ENCODE measurements at regions not wholly inside any gene's neighbourhood (a gene's known extent, or its start where the extent isn't known, plus 50 kb on each side); places are given as distances from the start of the nearest gene placed in this dataset.
A peak's percentile ranks its signal among the peaks of the same experiment; 100 is the strongest.

GRCh38 chr12:18207266-18207665 lies 54.1 kb upstream of the PIK3C2G start:
- no peak for DNase-seq (ENCODE audit: low read depth)

DNA sequence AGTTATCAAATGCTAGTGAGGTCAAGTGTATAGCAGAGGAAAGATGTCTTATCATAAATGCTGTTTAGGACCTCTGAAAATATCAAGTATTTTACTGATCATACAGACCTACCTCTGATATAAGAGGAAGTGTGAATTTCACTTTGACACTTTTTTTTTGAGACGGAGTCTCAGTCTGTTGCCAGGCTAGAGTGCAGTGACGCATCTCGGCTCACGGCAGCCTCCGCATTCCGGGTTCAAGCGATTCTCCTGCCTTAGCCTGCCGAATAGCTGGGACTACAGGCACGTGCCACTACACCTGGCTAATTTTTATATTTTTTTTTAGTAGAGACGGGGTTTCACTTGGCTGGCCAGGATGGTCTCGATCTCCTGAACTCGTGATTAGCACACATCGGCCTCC lies 55.1 kb upstream of the PIK3C2G start:
- no peak for DNase-seq (ENCODE audit: low read depth)

- no peak for DNase-seq (ENCODE audit: low read depth)
Measured at GRCh38 chr12:18204053-18204452, 57.3 kb upstream of the PIK3C2G start.

GRCh38 chr12:18192119-18192518 lies 69.2 kb upstream of the PIK3C2G start:
- DNase-seq (ENCODE audit: low read depth), result no peak

GRCh38 chr12:18183141-18183540 lies 78.2 kb upstream of the PIK3C2G start:
- DNase-seq (ENCODE audit: low read depth), result no peak

GRCh38 chr12:18171571-18171970 lies 81.6 kb upstream of the RERGL start:
- peak; percentile 41 for DNase-seq (ENCODE audit: low read depth)

- no peak for DNase-seq (ENCODE audit: low read depth)
Measured at GRCh38 chr12:18168016-18168415, 78.0 kb upstream of the RERGL start.

GRCh38 chr12:18165889-18166288 lies 75.9 kb upstream of the RERGL start:
- DNase-seq (ENCODE audit: low read depth), result no peak

DNA sequence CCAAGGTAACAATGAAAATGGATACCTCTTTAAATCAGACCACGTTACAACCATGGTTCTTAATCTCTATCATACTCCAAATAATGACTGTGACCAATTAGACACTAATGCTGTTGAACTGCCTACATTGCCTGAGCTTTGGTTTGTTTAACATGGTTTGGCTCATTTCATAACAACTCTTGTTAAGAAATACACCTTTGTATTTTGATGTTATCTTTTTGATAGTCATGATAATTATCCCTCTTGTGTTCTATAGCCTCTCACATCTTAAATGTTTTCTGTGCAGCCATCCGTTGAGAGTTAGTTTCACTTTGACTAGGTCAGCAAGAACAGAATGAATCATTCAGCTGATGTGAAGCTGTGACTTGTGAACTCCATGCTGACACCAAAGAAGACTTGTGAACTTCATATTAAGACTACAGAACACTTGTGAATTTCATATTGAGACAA lies 75.5 kb upstream of the RERGL start:
- no peak for DNase-seq (ENCODE audit: low read depth)

DNA sequence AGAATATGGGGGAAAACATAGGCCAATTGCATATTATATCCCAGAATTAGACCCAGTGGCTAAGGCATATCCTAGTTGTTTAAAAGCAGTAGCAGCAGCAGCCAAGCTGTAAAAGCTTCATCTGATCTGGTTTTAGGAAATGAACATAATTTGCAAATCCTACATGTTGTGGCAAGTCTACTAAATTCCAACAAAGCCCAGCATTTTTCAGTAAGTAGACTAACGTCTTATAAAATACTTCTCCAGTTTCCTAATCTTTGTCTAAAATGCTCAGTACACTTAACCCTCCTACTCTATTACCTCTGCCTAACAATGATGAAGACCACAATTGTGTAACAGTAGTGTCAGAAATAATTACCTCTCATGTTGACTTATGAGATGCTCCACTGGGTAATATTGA lies 70.9 kb upstream of the RERGL start:
- DNase-seq (ENCODE audit: low read depth), result no peak

DNA sequence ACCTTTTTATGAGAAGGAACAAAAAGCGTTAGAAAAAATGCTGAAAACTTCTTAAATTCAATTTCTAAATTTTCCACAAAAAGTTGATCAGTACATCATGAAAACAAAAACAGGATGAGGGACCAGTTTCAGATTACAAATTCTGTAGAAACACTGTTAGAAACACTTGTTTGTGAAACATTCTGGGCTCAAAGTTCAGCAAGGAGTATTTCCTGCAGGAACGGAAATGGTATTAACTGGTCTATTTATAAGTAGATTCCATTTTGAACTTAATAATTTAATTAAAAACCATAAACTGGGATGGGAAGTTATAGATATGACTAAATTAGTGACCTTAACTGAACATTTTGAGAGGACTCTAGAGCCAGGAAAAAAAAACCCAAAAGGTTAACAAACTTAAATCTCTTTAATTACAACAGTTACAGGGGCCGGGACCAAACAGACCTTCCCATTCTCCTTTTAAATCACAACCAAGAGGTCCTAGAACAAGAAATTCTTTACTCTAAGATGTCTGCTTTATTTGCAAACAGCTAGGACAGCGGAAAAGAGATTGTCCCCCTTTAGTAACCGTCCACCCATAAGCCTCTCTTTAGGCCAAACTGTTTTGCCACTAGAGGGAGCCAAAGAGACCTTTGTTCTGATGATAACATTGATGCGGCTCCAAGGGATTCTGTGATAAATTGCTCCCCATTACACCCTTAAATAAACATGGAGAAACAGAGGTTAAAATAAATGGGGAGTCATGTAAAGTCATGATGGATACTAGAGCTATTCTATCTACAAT lies 69.0 kb upstream of the RERGL start:
- no peak for DNase-seq (ENCODE audit: low read depth)

DNA sequence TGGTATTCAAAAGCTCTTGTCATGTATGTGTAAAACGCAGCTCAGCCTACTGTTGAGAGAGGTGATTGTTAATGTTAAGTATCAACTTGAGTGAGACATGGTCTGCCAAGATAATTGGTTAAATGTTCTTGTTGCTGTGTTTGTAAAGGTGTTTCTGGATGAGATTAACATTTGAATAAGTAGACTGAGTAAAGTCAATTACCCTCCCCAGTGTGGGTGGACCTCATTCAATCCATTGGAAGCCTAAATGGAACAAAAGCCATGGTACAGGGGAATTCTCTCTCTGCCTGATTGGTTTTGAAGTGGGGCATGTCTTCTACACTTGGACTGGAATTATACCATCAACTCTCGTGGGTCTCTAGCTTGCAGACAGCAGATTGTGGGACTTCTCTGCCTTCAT lies 63.8 kb upstream of the RERGL start:
- DNase-seq (ENCODE audit: low read depth), result no peak

GRCh38 chr12:18151036-18151435 lies 61.0 kb upstream of the RERGL start:
- no peak for DNase-seq (ENCODE audit: low read depth)

- DNase-seq (ENCODE audit: low read depth), result no peak
Measured at GRCh38 chr12:18148961-18149360, 59.0 kb upstream of the RERGL start.

DNA sequence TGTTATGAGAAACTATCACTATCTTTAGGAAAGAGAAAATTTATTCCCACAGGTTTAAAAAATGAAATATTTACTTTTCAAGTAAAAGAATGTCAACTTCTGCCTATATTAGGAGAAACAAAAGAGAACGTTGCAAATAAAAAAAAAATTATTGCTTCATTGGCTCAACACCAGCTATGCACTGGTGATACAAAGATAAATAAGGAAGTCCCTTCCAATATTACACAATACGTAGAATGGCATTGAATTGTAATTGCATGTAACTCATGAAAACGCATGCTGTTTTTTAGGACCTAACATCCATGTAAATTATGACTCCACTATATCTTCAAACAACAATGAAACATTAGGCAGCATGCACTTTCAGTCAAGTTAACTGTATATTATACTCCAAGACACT lies 56.4 kb upstream of the RERGL start:
- no peak for DNase-seq (ENCODE audit: low read depth)

GRCh38 chr12:18145924-18146323 lies 55.9 kb upstream of the RERGL start:
- no peak for DNase-seq (ENCODE audit: low read depth)

DNA sequence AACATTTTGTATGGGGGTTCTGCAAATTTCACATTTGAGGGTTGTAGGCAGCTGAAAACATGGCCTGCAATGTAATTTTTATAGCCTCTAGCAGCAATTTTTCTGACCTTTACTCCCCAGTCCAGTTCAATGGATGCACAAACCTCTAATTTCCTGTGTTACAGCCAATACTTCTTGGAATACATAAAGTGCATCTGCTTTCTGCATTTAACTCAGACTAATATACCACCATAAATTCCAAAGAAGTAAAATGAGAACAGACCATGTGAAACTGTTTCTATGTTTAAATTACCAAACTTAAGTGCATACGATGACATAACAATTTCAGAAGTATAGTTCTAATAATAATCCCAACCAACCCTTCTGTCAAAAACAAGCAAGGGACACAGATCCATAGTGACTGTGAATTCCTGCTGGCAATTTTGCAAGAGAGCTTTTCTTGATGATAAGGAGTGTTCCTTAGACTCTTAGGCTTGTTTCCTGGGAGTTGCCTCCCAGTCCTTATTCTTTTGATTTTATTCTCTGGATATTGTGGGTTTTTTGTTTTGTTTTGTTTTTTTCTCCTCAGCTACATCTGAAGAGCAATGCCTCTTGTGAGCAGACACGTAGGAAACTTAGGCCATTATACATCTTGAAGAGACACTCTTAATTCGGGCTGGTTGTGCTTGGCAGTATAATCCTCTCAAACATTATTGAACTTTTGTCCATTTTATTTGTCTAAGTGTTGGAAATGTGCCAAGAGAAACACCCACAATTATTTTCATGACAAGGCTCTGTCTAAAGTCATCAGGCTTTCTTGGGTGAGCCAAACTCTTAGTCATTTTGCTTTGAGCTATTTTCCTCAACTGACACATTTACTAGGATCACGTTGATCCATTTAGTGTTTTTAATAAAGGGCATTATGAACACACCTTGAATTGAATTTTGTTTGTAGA lies 51.3 kb upstream of the RERGL start:
- peak; percentile 79 for DNase-seq (ENCODE audit: low read depth)

DNA sequence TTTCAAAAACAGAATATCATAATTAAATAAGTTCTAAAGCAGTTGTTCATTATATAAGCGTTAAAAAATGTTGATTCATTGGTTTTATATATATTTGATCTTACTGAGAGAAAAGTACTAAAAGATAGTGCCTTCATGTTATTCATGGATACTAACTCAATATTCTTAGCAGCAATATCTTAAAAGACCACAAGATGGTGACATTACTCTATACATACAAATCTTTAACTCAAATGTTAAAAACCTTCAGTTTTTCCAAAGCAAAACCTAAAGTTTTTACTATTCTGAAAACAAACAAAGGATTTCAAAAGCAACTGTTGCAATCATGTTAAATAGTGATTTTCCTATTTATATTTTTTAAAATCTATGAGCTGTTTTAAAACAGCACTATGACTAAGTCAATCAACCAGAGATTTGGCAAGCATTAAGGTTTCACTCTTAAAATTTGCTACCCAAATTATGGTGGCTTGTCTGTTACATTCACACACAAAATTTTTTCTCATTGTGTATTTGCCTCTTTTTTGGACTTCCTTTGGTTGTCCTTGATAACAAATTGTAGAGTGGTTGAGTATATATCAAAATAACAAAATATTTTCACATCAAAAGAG lies 50.1 kb upstream of the RERGL start:
- peak; percentile 32 for DNase-seq (ENCODE audit: low read depth)

Data from stromal cell of bone marrow (primary cell).